ENCODE measurements at regions not wholly inside any gene's neighbourhood (a gene's known extent, or its start where the extent isn't known, plus 50 kb on each side); places are given as distances from the start of the nearest gene placed in this dataset.

DNA sequence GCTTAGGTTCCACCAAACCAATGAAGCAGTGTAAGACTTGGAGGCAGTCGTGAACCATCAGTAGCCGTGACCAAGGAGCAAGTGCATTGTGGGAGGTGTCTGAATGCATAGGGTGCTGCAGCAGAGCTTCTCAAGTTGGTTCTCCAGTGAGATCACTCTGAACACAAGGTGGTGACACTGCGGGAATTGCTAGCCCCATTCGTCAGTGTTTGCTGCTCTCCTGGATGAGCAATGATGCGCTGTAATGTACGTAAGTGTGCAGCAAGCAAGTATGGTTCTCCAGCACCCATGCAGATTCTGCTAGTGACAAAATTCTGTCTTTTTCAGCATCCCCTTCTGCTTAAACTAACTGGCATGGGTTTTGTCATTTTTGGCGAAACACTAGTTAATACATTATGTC, 97.6 kb upstream of the HTR2A start:
- no peak for DNase-seq (ENCODE audit: low read depth in 2 of 2)

GRCh38 chr13:46992383-46992952, 95.6 kb upstream of the HTR2A start:
- no peak for DNase-seq (ENCODE audit: low read depth in 2 of 2)

DNA sequence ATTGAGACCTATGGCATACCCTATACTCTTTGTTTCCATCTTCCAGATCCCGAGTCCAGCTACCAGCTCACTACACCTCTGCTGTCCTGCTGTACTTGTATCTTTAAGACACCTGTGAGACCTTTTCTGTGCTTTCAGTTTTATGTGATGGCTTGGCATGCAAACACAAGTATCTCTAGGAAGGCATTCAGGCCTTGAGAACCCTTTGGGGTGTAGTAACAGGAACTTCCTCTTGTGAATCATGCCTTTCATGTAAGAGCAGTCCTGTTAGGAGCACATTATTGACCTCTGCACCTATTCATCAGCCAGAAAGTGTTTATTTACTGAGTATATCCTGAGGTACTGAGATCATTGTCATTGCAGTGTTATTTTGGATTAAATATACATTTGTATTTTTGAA, 87.0 kb upstream of the HTR2A start:
- DNase-seq (ENCODE audit: low read depth in 2 of 2): no peak

- no peak for DNase-seq (ENCODE audit: low read depth in 2 of 2)
Observed at GRCh38 chr13:46982856-46983582, 86.2 kb upstream of the HTR2A start.

- DNase-seq (ENCODE audit: low read depth in 2 of 2): no peak
Observed at GRCh38 chr13:46975173-46975572, 78.3 kb upstream of the HTR2A start.

GRCh38 chr13:46968450-46968849, 71.6 kb upstream of the HTR2A start:
- no peak for DNase-seq (ENCODE audit: low read depth in 2 of 2)

DNA sequence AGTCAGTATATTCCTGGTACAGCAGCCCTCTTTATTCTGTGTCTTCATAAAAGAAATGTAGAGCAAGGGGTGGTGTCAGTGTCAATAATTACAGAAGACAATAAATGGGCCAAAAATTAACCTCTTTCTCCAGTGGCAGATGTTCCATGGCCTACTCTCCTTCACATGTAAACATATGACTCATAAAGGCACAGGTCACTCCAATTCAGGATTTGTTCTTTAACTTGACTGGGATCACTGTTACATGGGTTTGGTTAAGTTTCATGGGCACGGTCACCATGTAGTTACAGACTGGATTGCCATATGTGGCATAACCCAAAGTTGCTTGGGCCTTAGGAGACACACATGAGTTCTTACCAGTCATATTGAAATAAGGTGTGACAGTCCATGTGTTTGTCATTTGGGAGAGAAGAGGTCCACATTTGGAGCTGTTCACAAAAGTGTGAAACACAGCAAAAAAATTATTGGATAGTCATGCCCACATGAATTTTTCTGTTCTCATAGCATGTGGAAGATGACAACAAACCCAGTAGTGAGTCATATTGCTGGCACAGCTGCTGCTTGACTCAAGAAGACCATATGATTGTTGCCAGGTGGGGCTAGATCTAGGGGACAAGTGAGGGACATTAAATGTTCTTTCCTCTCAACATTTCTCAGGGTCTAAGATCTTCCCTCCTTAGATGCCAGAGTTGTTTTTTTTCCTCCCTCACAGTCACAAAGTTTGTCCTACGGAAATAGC, 68.1 kb upstream of the HTR2A start:
- no peak for DNase-seq (ENCODE audit: low read depth in 2 of 2)

- no peak for DNase-seq (ENCODE audit: low read depth in 2 of 2)
Observed at GRCh38 chr13:46963904-46964303, 67.1 kb upstream of the HTR2A start.

- DNase-seq (ENCODE audit: low read depth in 2 of 2): no peak
Observed at GRCh38 chr13:46962281-46962941, 65.6 kb upstream of the HTR2A start.

GRCh38 chr13:46961719-46962118, 64.9 kb upstream of the HTR2A start:
- peak; percentile 35 to 40 for DNase-seq (ENCODE audit: low read depth in 2 of 2)

DNA sequence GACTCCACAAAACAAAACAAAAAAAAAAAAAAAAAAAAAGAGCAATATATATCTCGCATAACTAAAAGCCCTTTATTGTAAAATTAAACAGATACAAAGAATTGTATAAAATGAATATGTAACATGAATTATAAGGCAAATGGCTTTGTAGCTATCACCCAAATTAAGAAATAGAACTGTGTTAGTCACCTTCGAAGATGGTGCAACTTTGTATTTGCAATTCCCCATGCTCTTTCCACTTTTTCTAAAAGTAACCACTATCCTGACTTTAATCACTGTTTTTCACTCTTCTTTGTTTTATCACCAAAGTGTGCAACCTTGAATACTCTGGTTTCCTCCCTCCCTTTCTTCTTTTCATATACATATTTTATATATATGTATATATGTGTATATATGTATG, 57.1 kb upstream of the HTR2A start:
- DNase-seq (ENCODE audit: low read depth in 2 of 2): no peak

DNA sequence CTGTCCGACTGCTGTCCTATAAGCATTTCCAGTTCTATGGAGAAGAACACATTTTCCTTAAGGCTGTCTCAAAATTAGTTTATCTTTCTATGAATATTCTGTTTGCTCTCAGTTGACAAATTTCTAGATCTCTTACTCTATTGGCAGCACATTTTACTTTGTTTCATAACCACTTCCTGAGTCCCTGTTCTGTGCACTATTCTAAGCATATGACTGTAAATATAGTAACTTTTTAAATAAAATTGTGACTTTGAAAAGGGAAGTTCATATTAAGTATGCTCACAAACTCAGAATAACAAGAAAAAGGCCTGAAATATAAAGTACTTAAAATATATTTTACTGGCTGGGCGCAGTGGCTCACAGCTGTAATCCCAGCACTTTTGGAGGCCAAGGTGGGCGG, 56.5 kb upstream of the HTR2A start:
- no peak for DNase-seq (ENCODE audit: low read depth in 2 of 2)

DNA sequence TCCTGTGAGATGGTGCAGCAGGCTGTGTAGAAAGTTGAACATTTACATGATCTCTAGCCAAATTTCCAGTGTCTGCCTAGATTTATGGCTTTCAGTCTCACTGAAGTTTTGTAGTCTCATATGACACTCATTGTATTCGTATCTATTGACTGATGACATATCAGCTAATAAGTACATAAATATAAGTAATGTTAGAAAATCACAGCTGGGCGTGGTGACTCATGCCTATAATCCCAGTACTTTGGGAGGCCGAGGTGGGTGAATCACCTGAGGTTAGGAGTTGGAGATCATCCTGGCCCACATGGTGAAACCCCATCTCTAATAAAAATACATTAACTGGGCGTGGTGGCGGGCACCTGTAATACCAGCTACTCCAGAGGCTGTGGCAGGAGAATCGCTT, 54.7 kb upstream of the HTR2A start:
- no peak for DNase-seq (ENCODE audit: low read depth in 2 of 2)

GRCh38 chr13:46949211-46949610, 52.4 kb upstream of the HTR2A start:
- no peak for DNase-seq (ENCODE audit: low read depth in 2 of 2)

GRCh38 chr13:46948338-46948737, 51.5 kb upstream of the HTR2A start:
- DNase-seq (ENCODE audit: low read depth in 2 of 2): no peak

GRCh38 chr13:46947425-46948191, 50.8 kb upstream of the HTR2A start:
- DNase-seq (ENCODE audit: low read depth in 2 of 2): no peak
